H4 (cell line): ENCODE measurements at regions not wholly inside any gene's neighbourhood (a gene's known extent, or its start where the extent isn't known, plus 50 kb on each side); places are given as distances from the start of the nearest gene placed in this dataset.

Experiments
- DNase-seq: peaks from one replicate; pipeline ENCODE4 v3.0.0-alpha.2; 2015; ENCODE audit warnings: low spot score

DNA sequence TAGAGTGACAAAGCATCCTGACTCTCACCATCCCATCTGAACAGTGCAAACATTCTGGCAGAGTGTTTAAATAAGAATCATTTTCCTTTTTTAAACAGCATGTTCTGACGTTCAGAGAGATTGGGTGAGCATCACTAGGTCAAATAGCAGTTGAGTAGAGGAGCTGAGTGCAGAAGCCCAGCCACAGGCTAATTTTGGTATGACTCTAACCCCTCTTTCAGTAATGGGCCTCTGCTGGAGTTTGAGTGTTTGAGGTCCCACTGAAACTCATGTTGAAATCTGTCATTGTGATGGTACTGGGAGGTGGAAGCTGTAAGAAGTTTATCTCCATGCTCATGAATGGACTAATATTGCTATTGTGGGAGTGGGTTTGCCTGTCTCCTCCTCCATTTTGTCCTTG is 194.4 kb downstream of the SALL1 start:
- no peak for DNase-seq

DNA sequence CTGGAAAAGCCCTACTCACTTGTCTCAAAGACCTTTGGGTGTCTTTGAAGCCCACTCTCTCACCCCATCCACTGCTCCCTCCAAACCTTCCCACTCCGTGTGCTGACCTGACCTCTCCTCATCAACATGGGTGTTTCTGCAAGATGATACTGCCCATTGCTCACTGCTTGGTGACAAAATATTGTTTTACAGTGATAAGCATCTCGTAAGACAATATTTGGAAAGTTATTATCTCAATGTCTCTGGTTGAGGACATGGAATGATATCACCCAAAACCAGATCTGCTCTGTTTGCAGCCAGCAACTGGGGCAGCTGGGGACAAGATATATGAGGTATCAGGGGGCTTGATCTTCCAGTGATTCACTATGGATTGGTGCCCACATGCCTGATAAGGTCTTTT is 195.8 kb downstream of the SALL1 start:
- DNase-seq: no peak

GRCh38 chr16:50954469-50954868 is 196.6 kb downstream of the SALL1 start:
- DNase-seq: no peak

GRCh38 chr16:50953290-50953689 is 197.8 kb downstream of the SALL1 start:
- DNase-seq: no peak

DNA sequence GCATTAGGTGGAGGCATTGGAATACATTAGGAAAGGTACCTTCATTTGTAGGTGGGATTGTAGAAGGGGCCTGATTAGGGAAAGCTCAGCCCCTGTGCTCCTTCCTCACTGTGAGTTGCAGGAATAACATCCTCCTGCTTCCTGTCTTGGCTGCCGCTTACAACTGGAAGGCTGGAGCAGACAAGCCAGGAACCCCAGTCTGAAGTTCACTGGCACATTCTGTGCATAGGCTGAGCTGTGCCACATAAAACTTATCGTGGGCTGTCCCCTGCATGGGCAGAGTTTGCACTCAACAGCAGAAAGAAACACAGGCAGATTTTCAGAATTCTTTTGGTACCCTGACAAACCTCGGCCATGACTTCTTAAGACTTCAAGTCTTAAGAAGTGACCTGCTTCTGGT is 200.1 kb downstream of the SALL1 start:
- DNase-seq: no peak

- no peak for DNase-seq
Measured at GRCh38 chr16:50948268-50948930, 202.7 kb downstream of the SALL1 start.

DNA sequence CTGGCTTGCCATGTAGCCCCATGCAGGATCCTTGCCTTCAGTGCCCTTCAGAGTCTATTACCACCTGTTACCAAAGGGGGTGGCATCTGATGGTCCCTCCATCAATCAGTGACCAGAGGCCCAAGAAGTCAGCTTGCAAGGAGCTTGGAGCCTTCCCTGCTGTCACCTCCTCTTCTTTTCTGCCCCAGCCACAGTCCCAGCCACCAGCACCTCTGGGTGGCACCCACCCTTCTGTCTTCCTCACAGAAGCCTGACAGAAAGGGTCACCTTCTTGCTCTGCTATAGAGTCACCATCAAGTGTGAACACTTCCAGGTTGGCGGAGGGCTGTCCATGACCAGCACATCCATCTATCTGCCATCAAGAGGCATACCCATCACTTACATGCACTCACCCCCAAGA is 203.2 kb downstream of the SALL1 start:
- DNase-seq: no peak

DNA sequence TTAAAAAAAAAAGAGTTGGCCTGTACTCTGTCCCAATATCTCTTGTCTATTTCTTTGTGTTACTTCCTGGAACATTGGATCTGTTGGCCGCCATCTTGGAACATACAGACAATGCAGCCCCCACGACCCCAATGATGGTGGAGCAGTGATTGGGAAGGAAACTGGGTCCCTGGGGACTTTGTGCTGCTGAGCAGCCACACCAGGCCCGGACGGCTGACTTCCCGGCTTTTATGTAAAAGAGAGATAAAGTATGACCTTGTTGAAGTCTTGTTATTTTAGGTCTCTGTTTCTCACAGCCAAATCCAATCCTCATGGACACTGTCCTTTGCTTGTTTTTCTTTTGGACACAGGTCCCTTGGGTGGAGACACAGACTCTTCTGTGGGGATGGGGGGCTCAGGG is 204.5 kb downstream of the SALL1 start:
- no peak for DNase-seq

DNA sequence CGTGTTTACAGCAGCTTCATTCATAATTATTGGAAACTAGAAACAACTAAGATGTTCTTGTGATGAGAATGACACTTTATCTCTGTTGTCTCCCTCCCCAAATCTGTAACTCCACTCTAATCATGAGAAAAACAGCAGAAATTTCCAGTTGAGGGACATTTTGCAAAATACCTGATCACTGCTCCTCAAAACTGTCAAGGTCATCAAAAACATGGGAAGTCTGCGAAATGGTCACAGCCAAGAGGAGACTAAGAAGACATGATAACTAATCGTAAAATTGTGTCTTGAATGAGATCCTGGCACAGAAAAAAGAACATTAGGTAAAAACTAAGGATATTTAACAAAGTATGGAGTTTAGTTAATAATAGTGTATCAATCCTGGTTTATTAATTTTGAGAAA is 204.2 kb downstream of the CYLD start:
- DNase-seq: no peak

DNA sequence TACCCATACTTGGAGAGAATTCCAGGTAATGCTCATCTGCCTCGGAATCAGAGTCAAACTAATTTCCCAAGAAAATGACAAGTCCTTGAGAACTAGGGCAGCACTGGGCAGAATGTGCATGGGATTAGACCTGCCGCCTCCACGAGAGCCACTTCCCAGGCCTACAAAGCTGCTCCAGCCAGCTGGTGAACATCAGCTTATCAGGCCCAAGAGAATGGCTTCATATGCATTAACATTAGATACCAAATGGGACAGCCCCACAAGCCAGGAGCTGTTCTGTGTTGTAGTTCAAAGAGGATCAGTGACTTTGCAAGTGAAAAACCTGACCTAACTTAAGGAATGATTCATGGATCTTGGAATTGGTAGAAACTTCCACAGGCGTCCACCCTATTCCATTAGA is 203.3 kb downstream of the CYLD start:
- DNase-seq: no peak

GRCh38 chr16:50944436-50944835 is 202.6 kb downstream of the CYLD start:
- no peak for DNase-seq

DNA sequence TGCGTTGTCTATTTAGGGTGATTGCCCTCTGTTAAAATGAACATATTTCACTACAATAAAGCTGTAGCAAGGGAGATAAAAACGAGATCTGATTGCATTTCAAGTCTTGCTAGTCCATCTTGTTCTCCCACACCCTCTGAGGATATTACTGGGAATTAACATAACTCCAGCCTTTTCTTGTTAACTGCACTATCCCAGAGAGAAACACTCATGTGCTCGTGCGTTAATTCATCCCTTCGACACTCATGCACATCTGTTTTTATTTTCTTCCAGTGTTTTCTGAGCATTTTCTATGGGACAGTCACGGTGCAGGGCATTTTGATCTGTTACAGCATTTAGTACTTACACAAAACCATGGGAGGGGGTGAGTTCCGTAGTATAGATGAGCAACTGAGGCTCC is 202.1 kb downstream of the CYLD start:
- no peak for DNase-seq

GRCh38 chr16:50942143-50942542 is 200.3 kb downstream of the CYLD start:
- no peak for DNase-seq

DNA sequence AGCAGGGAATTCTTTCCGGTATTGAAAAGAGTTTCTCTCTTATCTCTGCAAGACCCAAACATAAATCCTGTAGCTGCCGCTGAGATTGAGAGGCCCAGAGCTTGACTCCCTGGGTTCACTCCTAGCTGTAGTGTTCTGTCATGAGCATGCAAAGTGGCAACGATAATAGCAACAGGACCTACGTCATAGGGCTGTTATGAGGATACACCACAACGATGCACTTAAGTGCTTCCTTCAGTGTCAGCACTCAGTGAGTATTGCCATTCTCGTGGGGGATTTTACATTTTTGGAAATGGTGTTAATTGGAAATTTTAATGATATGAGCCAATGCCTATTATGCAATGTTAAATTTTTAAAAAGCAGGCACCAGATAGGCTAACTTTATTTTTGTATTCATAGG is 199.8 kb downstream of the CYLD start:
- no peak for DNase-seq

GRCh38 chr16:50940275-50940854 is 198.5 kb downstream of the CYLD start:
- DNase-seq: no peak

DNA sequence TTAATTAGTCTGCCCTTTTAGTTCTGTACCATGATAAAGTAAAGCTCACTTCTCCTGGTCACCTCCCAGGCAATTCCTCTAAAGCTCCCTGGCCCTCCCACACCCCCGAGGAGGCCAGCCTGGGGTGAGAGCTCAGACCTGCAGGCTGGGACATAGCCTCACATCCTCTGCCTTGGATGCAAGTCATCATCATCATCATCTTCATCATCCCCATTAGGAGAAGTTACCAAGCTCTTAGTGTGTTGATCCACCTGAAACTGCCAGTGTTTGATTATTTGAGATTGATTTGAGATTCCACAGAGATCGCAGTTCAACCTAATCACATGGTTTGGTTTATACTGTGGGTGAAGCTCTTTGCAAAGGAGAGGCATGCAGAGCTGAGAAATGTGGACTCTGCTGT is 197.5 kb downstream of the CYLD start:
- DNase-seq: no peak

GRCh38 chr16:50938932-50939331 is 197.0 kb downstream of the CYLD start:
- no peak for DNase-seq

GRCh38 chr16:50933262-50933661 is 191.4 kb downstream of the CYLD start:
- DNase-seq: no peak

DNA sequence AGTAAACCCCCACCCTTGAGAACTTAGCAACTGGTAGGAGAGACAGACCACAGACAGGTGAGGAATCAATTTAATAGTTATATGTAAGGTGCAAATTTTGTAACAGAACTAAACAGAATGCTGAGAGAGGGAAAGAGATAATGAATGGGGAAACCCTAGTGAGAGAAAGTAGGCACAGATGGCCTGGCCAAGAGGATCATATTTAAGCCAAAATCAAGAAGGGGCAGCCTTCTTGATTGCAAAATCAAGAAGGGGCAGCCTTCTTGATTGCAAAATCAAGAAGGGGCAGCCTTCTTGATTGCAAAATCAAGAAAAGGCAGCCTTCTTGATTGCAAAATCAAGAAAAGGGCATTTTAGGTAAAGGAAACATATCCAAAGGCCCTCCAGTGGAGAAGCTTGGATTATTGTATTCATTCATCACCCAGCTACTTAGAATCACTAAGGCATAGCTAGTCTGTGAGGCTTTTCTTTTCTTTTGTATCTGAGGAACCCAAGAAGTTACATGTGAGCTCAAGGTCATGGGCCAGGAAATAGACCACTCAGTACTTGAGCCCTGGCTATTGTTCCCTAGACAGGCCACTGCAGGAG is 190.6 kb downstream of the CYLD start:
- no peak for DNase-seq

GRCh38 chr16:50928065-50928464 is 186.2 kb downstream of the CYLD start:
- DNase-seq: no peak

DNA sequence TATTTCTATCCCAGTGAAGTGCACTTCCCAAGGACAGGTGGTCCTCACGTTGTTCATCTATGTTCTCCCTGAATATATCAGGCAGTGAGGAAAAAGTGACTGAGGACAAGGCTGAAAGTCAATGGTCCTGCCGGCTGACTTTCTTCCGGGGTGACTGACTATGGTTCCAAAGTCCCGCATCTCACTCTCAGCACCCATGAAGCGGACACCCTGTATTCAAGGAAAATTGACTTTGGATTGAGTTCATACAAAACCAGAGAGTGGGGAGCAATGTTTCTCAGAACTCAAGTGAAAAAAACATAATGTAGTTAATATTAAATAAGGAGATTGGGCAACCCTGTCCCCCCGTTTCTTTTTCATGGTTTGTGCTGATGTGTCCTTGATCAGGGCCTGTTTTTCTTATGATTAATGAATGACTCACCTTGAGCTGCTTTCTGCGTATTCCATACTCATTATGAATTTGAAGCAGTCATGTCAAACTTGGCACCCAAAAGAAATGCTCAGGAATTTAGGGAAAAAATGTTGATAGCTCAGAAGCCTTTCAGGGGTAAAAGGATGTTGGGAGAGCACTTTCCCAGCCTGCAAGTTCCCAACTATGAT is 184.0 kb downstream of the CYLD start:
- no peak for DNase-seq

DNA sequence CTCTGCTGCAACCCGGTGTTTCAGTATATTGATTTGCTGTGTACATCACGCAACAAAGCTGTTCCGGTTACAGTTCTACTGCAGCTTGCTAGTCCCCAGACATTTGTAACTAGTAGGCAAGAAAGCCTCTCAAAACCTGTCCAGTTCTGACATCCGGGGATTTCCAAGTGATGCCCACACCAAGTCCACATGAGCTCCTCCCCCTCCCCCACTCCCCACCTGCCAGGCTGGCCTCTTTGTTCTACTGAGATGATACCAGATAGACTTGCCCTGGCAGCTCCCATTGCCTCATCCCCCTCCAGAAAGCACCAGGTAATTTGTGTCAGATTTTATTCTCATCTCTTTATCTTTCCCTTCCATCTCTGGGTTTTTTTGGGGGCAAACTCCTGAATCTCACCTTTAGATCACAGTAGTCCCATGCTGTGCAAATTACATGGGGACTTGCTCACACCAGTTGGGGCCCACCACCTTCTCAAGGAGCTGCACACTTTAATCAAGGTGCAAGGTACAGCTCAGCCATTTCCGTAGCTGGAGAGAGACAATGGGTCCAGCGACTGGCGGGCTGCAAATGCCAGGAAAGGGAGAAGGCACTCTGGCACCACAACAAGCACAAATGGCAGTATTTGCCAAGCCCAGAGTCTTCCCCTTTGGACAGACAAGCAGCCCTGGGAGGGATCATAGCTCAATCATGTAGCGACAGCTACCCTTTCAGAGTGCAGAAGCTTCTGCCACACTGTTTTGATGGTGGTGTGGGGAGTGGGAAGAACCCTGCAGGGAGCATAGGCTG is 183.1 kb downstream of the CYLD start:
- no peak for DNase-seq
